GM12878 (cell line): ENCODE measurements at regions not wholly inside any gene's neighbourhood (a gene's known extent, or its start where the extent isn't known, plus 50 kb on each side); places are given as distances from the start of the nearest gene placed in this dataset.

Experiments
- ATAC-seq: fragments of 200-7000 bp; cut with Tn5 transposase; 3 replicates; pipeline ENCODE4 v1.9.1; 2020; ENCODE audit warnings: mild to moderate bottlenecking, moderate library complexity
- BruUV-seq: library from RNA; stranded (reverse); fragments of 400-500 nt; replicated peaks from 2 replicates; lab custom pipeline; 2021; lab: Mats Ljungman, UMichigan
- CTCF ChIA-PET: fragments of 300-600 bp; sonication (Branson Sonifier 250); formaldehyde crosslinking; extraction: SDS; loops from one replicate; lab custom pipeline; 2021; ENCODE audit warnings: inconsistent platforms; lab: Yijun Ruan, JAX
- POLR2A ChIA-PET: fragments of 350-600 bp; formaldehyde crosslinking; extraction: SDS; loops from one replicate; lab custom pipeline; 2021; ENCODE audit warnings: inconsistent platforms; lab: Charles Lee
- RAD21 ChIA-PET: fragments of 300-600 bp; sonication (Branson Sonifier 250); formaldehyde crosslinking; loops from one replicate; lab custom pipeline; 2023; ENCODE audit warnings: antibody characterized with exemption; ENCODE audit not compliant: unreplicated experiment; lab: Charles Lee
- SMC1A ChIA-PET: fragments of 300-600 bp; sonication (Branson Sonifier 250); formaldehyde crosslinking; loops from one replicate; lab custom pipeline; 2023; ENCODE audit not compliant: unreplicated experiment, uncharacterized antibody; lab: Charles Lee
- DNase-seq: peaks from one replicate; pipeline ENCODE4 v3.0.0-alpha.2; 2011; ENCODE audit warnings: low read depth, low spot score
- FAIRE-seq: peaks from 3 replicates; lab custom pipeline; 2011; peaks lifted over from hg19 to GRCh38; lab: Jason Lieb, UNC
- H2AFZ ChIP-seq: 2 replicates; pipeline ENCODE4 v1.6.0; 2011; ENCODE audit warnings: low read depth, low read length, control low read depth; ENCODE audit not compliant: control insufficient read depth
- H3K27ac ChIP-seq: 2 replicates; pipeline ENCODE4 v1.5.1; 2011; ENCODE audit warnings: control low read depth; ENCODE audit not compliant: control insufficient read depth, insufficient read depth
- H3K27me3 ChIP-seq, 2 experiments: replicated peaks in 1 of 2; 2 replicates each; pipeline versions ENCODE4 v1.6.0 to v1.6.1; 2011; ENCODE audit warnings: low read length in 1 of 2; ENCODE audit not compliant: control insufficient read depth in 2 of 2, insufficient read depth in 2 of 2
- H3K36me3 ChIP-seq, 2 experiments: 2 replicates each; pipeline ENCODE4 v1.5.1; 2011; ENCODE audit warnings: low read length in 1 of 2; ENCODE audit not compliant: control insufficient read depth in 2 of 2, insufficient read depth in 2 of 2
- H3K4me1 ChIP-seq: 2 replicates; pipeline ENCODE4 v1.6.1; 2011; ENCODE audit warnings: mild to moderate bottlenecking, low read length, moderate library complexity, mixed read lengths; ENCODE audit not compliant: control insufficient read depth, insufficient read depth
- H3K4me2 ChIP-seq: 2 replicates; pipeline ENCODE4 v1.6.0; 2011; ENCODE audit warnings: control low read depth; ENCODE audit not compliant: control insufficient read depth, insufficient read depth
- H3K4me3 ChIP-seq: fragments of 200-600 bp; sonication (generic); 2 replicates; pipeline ENCODE4 v1.5.1; 2016
- H3K79me2 ChIP-seq: 2 replicates; pipeline ENCODE4 v1.6.0; 2011; ENCODE audit warnings: low read length; ENCODE audit not compliant: control insufficient read depth, insufficient read depth
- H3K9ac ChIP-seq: 2 replicates; pipeline ENCODE4 v1.8.0; 2011; ENCODE audit warnings: low read length, control low read depth, mixed read lengths; ENCODE audit not compliant: control insufficient read depth, insufficient read depth
- H3K9me3 ChIP-seq: replicated peaks from 3 replicates; pipeline ENCODE4 v1.5.1; 2011; ENCODE audit warnings: mild to moderate bottlenecking, low read length; ENCODE audit not compliant: control insufficient read depth, insufficient read depth
- H4K20me1 ChIP-seq: 2 replicates; pipeline ENCODE4 v1.6.0; 2011; ENCODE audit not compliant: control insufficient read depth, insufficient read depth
- BHLHE40 ChIP-seq, 2 experiments: fragments of 450-650 bp in 1 of 2; IDR thresholded peaks; 2 replicates each; pipeline ENCODE4 v1.6.1; 2011 to 2017; ENCODE audit warnings: low read depth in 2 of 2, borderline replicate concordance in 1 of 2, improper control_type of control experiment in 1 of 2, low read length in 1 of 2, mild to moderate bottlenecking in 1 of 2
- PRDM15 ChIP-seq: fragments of 450-650 bp; formaldehyde crosslinking; IDR thresholded peaks from 2 replicates; pipeline ENCODE4 v1.4.0; 2020; ENCODE audit warnings: mild to moderate bottlenecking, moderate library complexity
- WGBS: methylation state at CpG from one replicate; pipeline ENCODE4 v1.1.6; 2016; ENCODE audit warnings: low lambda C conversion rate; ENCODE audit not compliant: insufficient replicate concordance, insufficient coverage; ENCODE audit errors: missing lambda C conversion rate; 5-methylcytosine and 5-hydroxymethylcytosine counted together
- in situ Hi-C: fragments of 300-500 bp; cut with MboI; formaldehyde crosslinking; loops from 9 replicates; pipeline ENCODE4 v1.14.3; 2018; ENCODE audit warnings: mixed read lengths
- intact Hi-C: fragments of 100-400 bp; cut with micrococcal nuclease; formaldehyde crosslinking; loops from one replicate; pipeline ENCODE4 v1.14.2; 2022; ENCODE audit not compliant: unreplicated experiment

GRCh38 chr1:78329475-78329874 is 161.3 kb upstream of the PTGFR start:
- FAIRE-seq (no peak), DNase-seq (no peak), ATAC-seq (no peak)
- Histone ChIP-seq H4K20me1 (no peaks in the 10 kb centered on the region), H3K79me2 (no peaks in the 10 kb centered on the region), H3K27me3 (no peaks in the 10 kb centered on the region), H3K9ac (no peak overlapping the region), H3K9me3 (no peaks in the 10 kb centered on the region), H3K4me3 (no peak overlapping the region), H2AFZ (no peak overlapping the region), H3K36me3 (no peaks in the 10 kb centered on the region), H3K4me1 (no peaks in the 10 kb centered on the region), H3K27ac (no peak overlapping the region), H3K4me2 (no peak overlapping the region)
- 18% methylated on average over 5 of the region's 5 CpGs for WGBS
- ChIA-PET RAD21 (no interaction called here), SMC1A (interaction anchor here (0.5 kb wide), 1 partner anchor 61 kb away, joined by 3 read pairs; no protein-coding TSS in a partner anchor), CTCF (no interaction called here), POLR2A (no interaction called here)
- TF ChIP-seq BHLHE40 (IDR thresholded peaks at IDR 0.05; ENCODE audit: borderline replicate concordance in 1 of 2, low read depth in 2 of 2, low read length in 1 of 2) (0 out of 4 replicates have a peak, but pooled peaks of 1 of the 2 experiments have one; percentile 6), PRDM15 (CRISPR knock-in tag) (no peak)
- BruUV-seq = no TSS peak
- in situ Hi-C loops = no loop called here
- intact Hi-C loops = loop anchor here (5.0 to 10.0 kb wide), 2 partner anchors 273 to 345 kb away; no protein-coding TSS in a partner anchor
